Vagina (tissue), 2 donors: ENCODE measurements at regions not wholly inside any gene's neighbourhood (a gene's known extent, or its start where the extent isn't known, plus 50 kb on each side); places are given as distances from the start of the nearest gene placed in this dataset.

ENCODE experiments used
- DNase-seq, 2 donors: peaks; one replicate each; pipeline ENCODE4 v3.0.0-alpha.2; 2017; ENCODE audit errors: extremely low spot score in 2 of 2
- H3K27ac ChIP-seq: fragments of 200-600 bp; sonication (generic); one replicate; pipeline ENCODE4 v1.5.1; 2019
- H3K27me3 ChIP-seq: fragments of 200-600 bp; sonication (generic); one replicate; pipeline ENCODE4 v1.5.1; 2019
- H3K36me3 ChIP-seq, 2 donors: fragments of 200-600 bp; sonication (generic); one replicate each; pipeline ENCODE4 v1.5.1; 2017 to 2019
- H3K4me1 ChIP-seq: fragments of 200-600 bp; sonication (generic); one replicate; pipeline ENCODE4 v1.5.1; 2019
- H3K4me3 ChIP-seq, 2 donors: fragments of 200-600 bp; sonication (generic); 1 replicate in 1 of 2; 2 replicates in 1 of 2; pipeline ENCODE4 v1.5.1; 2016 to 2019
- H3K9me3 ChIP-seq: fragments of 200-600 bp; sonication (generic); one replicate; pipeline ENCODE4 v1.5.1; 2019
- CTCF ChIP-seq, 3 experiments: fragments of 450-650 bp in 2 of 3; fragments of 200-600 bp in 1 of 3; sonication (generic) in 1 of 3; IDR thresholded peaks; one replicate each; pipeline ENCODE4 v1.5.1; 2017 to 2019; ENCODE audit warnings: antibody characterized with exemption in 3 of 3, mild to moderate bottlenecking in 2 of 3, moderate library complexity in 2 of 3
- POLR2A ChIP-seq, 2 donors: fragments of 450-650 bp; IDR thresholded peaks; one replicate each; pipeline ENCODE4 v1.6.1; 2017; ENCODE audit warnings: antibody characterized with exemption in 2 of 2, mild to moderate bottlenecking in 2 of 2, moderate library complexity in 2 of 2
- POLR2AphosphoS5 ChIP-seq, 2 donors: sonication (generic); formaldehyde crosslinking; IDR thresholded peaks; one replicate each; pipeline ENCODE4 v1.9.0; 2017; ENCODE audit warnings: antibody characterized with exemption in 2 of 2, mild to moderate bottlenecking in 2 of 2, low read depth in 1 of 2; ENCODE audit not compliant: insufficient read depth in 1 of 2
- intact Hi-C: fragments of 100-400 bp; cut with DNase I; formaldehyde crosslinking; loops from one replicate; pipeline ENCODE4 v1.15.1; 2023

DNA sequence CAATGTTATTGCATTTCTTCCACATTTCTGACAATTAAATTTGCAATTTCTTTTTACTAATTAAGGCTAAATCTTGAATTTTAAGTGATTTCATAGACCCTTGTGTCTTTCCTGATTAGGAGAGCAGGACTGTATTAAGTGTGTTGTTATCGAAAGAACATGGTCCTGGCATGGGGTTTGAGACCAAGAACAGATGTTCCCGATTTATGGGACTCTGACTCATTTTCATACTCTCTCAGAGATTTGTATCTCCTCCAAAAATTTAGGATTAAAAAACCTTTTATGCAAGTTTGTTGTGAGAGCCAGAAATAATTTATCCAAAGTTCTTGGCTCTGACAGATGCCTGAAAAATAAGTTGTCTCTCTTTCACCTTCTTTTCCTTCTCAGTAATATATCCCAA, 589.3 kb upstream of the ARGLU1 start:
- Histone ChIP-seq H3K9me3 (no peaks in the 10 kb centered on the region), H3K4me3 (no peak overlapping the region)
- TF ChIP-seq CTCF (IDR thresholded peaks at IDR 0.05) (no peak), POLR2A (IDR thresholded peaks at IDR 0.05) (no peak), POLR2AphosphoS5 (IDR thresholded peaks at IDR 0.05; ENCODE audit: insufficient read depth in 1 of 2, low read depth in 1 of 2) (no peak)

GRCh38 chr13:107144432-107144831, 576.5 kb upstream of the ARGLU1 start:
- Histone ChIP-seq H3K4me1 (no peaks in the 10 kb centered on the region), H3K9me3 (no peaks in the 10 kb centered on the region), H3K36me3 (no peaks in the 10 kb centered on the region), H3K4me3 (no peak overlapping the region), H3K27me3 (no peaks in the 10 kb centered on the region), H3K27ac (no peak overlapping the region)
- DNase-seq = no peak
- TF ChIP-seq POLR2A (IDR thresholded peaks at IDR 0.05) (no peak), CTCF (IDR thresholded peaks at IDR 0.05) (no peak), POLR2AphosphoS5 (IDR thresholded peaks at IDR 0.05; ENCODE audit: insufficient read depth in 1 of 2, low read depth in 1 of 2) (no peak)
- intact Hi-C loops = no loop called here

More for the DNA sequence above, 589.3 kb upstream of the ARGLU1 start:
- Histone ChIP-seq H3K27ac (no peak overlapping the region), H3K4me1 (peaks cover 4% of the 10 kb centered on the region), H3K27me3 (no peaks in the 10 kb centered on the region), H3K36me3 (no peaks in the 10 kb centered on the region)
- intact Hi-C loops = no loop called here
- no peak for DNase-seq

GRCh38 chr13:107141767-107142166, 573.8 kb upstream of the ARGLU1 start:
- no peak for DNase-seq
- Histone ChIP-seq H3K27ac (no peak overlapping the region), H3K9me3 (no peaks in the 10 kb centered on the region), H3K36me3 (no peaks in the 10 kb centered on the region), H3K4me1 (peaks cover 8% of the 10 kb centered on the region), H3K4me3 (no peak overlapping the region), H3K27me3 (no peaks in the 10 kb centered on the region)
- intact Hi-C loops = no loop called here
- TF ChIP-seq POLR2AphosphoS5 (IDR thresholded peaks at IDR 0.05; ENCODE audit: insufficient read depth in 1 of 2, low read depth in 1 of 2) = no peak

DNA sequence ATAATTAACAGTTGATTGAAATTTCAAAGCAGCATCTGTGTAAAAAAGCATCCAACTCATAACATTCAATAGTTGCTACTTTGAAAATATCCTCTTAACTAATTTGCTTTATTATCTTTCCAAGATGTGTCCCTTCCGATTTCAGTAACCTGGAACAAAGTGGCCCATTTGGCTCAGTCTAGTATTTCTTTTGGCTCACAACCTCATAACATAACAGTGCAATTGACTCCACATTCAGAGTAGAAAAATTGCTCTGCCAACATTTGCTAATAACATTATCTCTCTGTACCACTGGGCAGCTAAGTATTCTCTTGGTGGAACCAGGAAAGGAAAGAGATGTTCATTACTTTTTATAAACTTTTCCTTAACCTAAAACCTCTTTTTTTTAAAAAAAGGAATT, 571.1 kb upstream of the ARGLU1 start:
- no peaks in the 10 kb centered on the region for H3K36me3 ChIP-seq
- intact Hi-C loops = no loop called here
- H3K9me3 ChIP-seq = no peaks in the 10 kb centered on the region
- TF ChIP-seq POLR2AphosphoS5 (IDR thresholded peaks at IDR 0.05; ENCODE audit: insufficient read depth in 1 of 2, low read depth in 1 of 2) (peak in 1 of 2 donors; percentile 64), POLR2A (IDR thresholded peaks at IDR 0.05) (no peak)
- H3K27ac ChIP-seq = no peak overlapping the region
- H3K4me1 ChIP-seq = peaks cover 8% of the 10 kb centered on the region
- no peak overlapping the region for H3K4me3 ChIP-seq
- H3K27me3 ChIP-seq = no peaks in the 10 kb centered on the region
- DNase-seq = no peak

- TF ChIP-seq CTCF (IDR thresholded peaks at IDR 0.05) (no peak), POLR2AphosphoS5 (IDR thresholded peaks at IDR 0.05; ENCODE audit: insufficient read depth in 1 of 2, low read depth in 1 of 2) (no peak), POLR2A (IDR thresholded peaks at IDR 0.05) (no peak)
- H3K4me3 ChIP-seq = no peak overlapping the region
- H3K36me3 ChIP-seq = no peaks in the 10 kb centered on the region
- intact Hi-C loops = no loop called here
- H3K27ac ChIP-seq = no peak overlapping the region
- H3K9me3 ChIP-seq = no peaks in the 10 kb centered on the region
- peaks cover 8% of the 10 kb centered on the region for H3K4me1 ChIP-seq
- DNase-seq = no peak
- no peaks in the 10 kb centered on the region for H3K27me3 ChIP-seq
Observed at GRCh38 chr13:107138486-107138885, 570.5 kb upstream of the ARGLU1 start.

- no peak for TF ChIP-seq POLR2AphosphoS5 (IDR thresholded peaks at IDR 0.05; ENCODE audit: insufficient read depth in 1 of 2, low read depth in 1 of 2)
- no peak for TF ChIP-seq CTCF (IDR thresholded peaks at IDR 0.05)
- TF ChIP-seq POLR2A (IDR thresholded peaks at IDR 0.05) = no peak
Observed at GRCh38 chr13:107133950-107134349, 566.0 kb upstream of the ARGLU1 start.

More at GRCh38 chr13:107133950-107134349, 566.0 kb upstream of the ARGLU1 start:
- DNase-seq = no peak
- peaks cover 8% of the 10 kb centered on the region for H3K4me1 ChIP-seq
- H3K9me3 ChIP-seq = no peaks in the 10 kb centered on the region
- no peak overlapping the region for H3K4me3 ChIP-seq
- no peaks in the 10 kb centered on the region for H3K36me3 ChIP-seq
- H3K27me3 ChIP-seq = no peaks in the 10 kb centered on the region
- intact Hi-C loops = no loop called here
- H3K27ac ChIP-seq = no peak overlapping the region
